Nephron progenitor cell (in vitro differentiated cells): ENCODE measurements at regions not wholly inside any gene's neighbourhood (a gene's known extent, or its start where the extent isn't known, plus 50 kb on each side); places are given as distances from the start of the nearest gene placed in this dataset.
"Not testable (repeated sequence)": the region's sequence is repeated elsewhere in the genome, so short reads cannot be mapped to it uniquely, and the experiment has no call there.

Experiments
- DNase-seq: peaks from one replicate; pipeline ENCODE4 v3.0.0; 2021
- H3K27ac Mint-ChIP-seq: 2 replicates; pipeline ENCODE4 v1.8.0; 2021; ENCODE audit warnings: mild to moderate bottlenecking, moderate library complexity, mixed read lengths
- H3K27me3 Mint-ChIP-seq: 2 replicates; pipeline ENCODE4 v1.8.0; 2021; ENCODE audit warnings: mild to moderate bottlenecking, low read depth, mixed read lengths; ENCODE audit not compliant: poor library complexity
- H3K36me3 Mint-ChIP-seq: 2 replicates; pipeline ENCODE4 v1.8.0; 2021; ENCODE audit warnings: low read depth, mixed read lengths
- H3K4me1 Mint-ChIP-seq: 2 replicates; pipeline ENCODE4 v1.8.0; 2021; ENCODE audit warnings: mixed read lengths
- H3K4me3 Mint-ChIP-seq: 2 replicates; pipeline ENCODE4 v1.8.0; 2021; ENCODE audit warnings: mild to moderate bottlenecking, moderate library complexity, mixed read lengths
- H3K9me3 Mint-ChIP-seq: 2 replicates; pipeline ENCODE4 v1.8.0; 2021; ENCODE audit warnings: mild to moderate bottlenecking, moderate library complexity, mixed read lengths
- TF ChIP-seq, protein P1 (sequence below): fragments of 200-600 bp; sonication (generic); IDR thresholded peaks from 2 replicates; pipeline ENCODE4 v1.5.0; 2021; ENCODE audit warnings: antibody characterized with exemption

- Mint-ChIP-seq H3K4me3 (no peak overlapping the region), H3K27ac (no peak overlapping the region), H3K9me3 (peaks cover 4% of the 10 kb centered on the region), H3K36me3 (no peaks in the 10 kb centered on the region), H3K27me3 (peaks cover 4% of the 10 kb centered on the region), H3K4me1 (peaks cover 22% of the 10 kb centered on the region)
- no peak for DNase-seq
- TF ChIP-seq, protein P1, sequence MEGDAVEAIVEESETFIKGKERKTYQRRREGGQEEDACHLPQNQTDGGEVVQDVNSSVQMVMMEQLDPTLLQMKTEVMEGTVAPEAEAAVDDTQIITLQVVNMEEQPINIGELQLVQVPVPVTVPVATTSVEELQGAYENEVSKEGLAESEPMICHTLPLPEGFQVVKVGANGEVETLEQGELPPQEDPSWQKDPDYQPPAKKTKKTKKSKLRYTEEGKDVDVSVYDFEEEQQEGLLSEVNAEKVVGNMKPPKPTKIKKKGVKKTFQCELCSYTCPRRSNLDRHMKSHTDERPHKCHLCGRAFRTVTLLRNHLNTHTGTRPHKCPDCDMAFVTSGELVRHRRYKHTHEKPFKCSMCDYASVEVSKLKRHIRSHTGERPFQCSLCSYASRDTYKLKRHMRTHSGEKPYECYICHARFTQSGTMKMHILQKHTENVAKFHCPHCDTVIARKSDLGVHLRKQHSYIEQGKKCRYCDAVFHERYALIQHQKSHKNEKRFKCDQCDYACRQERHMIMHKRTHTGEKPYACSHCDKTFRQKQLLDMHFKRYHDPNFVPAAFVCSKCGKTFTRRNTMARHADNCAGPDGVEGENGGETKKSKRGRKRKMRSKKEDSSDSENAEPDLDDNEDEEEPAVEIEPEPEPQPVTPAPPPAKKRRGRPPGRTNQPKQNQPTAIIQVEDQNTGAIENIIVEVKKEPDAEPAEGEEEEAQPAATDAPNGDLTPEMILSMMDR = no peak
Measured at GRCh38 chr1:96587222-96587621, 134.4 kb upstream of the PTBP2 start.

GRCh38 chr1:96588416-96588995 lies 133.1 kb upstream of the PTBP2 start:
- no peak for DNase-seq
- peaks cover 16% of the 10 kb centered on the region for H3K4me1 Mint-ChIP-seq
- peaks cover 4% of the 10 kb centered on the region for H3K27me3 Mint-ChIP-seq
- no peak overlapping the region for H3K27ac Mint-ChIP-seq
- H3K36me3 Mint-ChIP-seq = peaks cover 11% of the 10 kb centered on the region
- peaks cover 14% of the 10 kb centered on the region for H3K9me3 Mint-ChIP-seq
- TF ChIP-seq, protein P1 = no peak
- H3K4me3 Mint-ChIP-seq = no peak overlapping the region

DNA sequence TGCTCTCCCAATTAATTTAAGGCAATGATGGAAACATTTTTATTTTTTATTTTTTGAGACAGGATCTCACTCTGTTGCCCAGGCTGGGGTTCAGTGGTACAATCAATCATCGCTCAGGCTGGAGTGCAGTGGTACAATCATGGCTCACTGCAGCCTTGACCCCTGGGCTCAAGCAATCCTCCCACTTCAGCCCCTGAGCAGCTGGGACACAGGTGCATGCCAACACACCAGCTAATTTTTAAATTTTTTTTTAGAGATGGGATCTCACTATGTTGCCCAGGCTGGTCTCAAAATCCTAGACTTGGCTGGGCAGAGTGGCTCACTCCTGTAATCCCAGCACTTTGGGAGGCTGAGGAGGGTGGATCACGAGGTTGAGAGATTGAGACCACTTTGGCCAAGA lies 126.1 kb upstream of the PTBP2 start:
- H3K27me3 Mint-ChIP-seq, H3K4me3 Mint-ChIP-seq, DNase-seq, H3K27ac Mint-ChIP-seq: not testable (repeated sequence)
- H3K4me1 Mint-ChIP-seq = peaks cover 48% of the 10 kb centered on the region
- peaks cover 15% of the 10 kb centered on the region for H3K36me3 Mint-ChIP-seq
- peaks cover 28% of the 10 kb centered on the region for H3K9me3 Mint-ChIP-seq

DNA sequence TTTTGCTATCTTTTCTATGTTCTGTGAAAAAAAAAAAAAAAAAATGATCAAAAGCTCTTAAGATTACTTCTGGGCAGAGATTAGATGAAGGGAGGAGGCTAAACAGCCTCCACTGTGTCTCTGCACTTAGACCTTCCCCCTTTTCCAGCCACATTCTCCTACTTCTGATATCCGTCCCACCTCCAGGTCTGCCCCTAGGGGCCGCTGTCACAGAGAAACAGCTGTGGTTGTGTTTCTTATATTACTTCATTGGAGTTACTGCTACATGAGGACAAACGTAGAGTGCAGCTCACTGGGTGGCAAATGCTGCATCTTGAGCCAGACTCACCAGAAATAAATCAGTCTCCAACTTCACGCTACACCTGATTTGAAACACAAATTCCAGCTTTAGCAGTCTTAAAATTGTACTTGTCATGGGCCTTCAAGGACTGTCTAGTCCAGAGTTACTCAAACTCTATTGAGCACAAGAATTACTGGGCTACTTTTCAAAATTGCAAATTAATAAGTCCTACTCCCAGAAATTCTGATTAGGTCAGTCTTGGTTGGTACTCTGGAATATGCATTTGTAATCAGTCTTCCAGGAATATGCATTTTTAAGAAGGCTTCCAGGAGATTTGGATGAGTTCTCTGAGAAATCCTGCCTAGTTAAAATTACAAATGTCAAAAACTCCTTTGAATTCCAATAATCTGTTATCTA lies 125.2 kb upstream of the PTBP2 start:
- Mint-ChIP-seq H3K27me3 (no peaks in the 10 kb centered on the region), H3K27ac (no peak overlapping the region), H3K4me3 (no peak overlapping the region), H3K4me1 (peaks cover 48% of the 10 kb centered on the region), H3K36me3 (peaks cover 15% of the 10 kb centered on the region), H3K9me3 (peaks cover 24% of the 10 kb centered on the region)
- TF ChIP-seq, protein P1 = peak; percentile 33
- peak; percentile 26 for DNase-seq

GRCh38 chr1:96597218-96597617 lies 124.4 kb upstream of the PTBP2 start:
- Mint-ChIP-seq H3K4me3 (no peak overlapping the region), H3K36me3 (peaks cover 15% of the 10 kb centered on the region), H3K9me3 (peaks cover 24% of the 10 kb centered on the region), H3K27ac (peak overlapping the region; percentile 98), H3K4me1 (peaks cover 48% of the 10 kb centered on the region), H3K27me3 (no peaks in the 10 kb centered on the region)
- TF ChIP-seq, protein P1 = no peak
- no peak for DNase-seq

GRCh38 chr1:96598416-96599168 lies 123.0 kb upstream of the PTBP2 start:
- no peak for DNase-seq
- Mint-ChIP-seq H3K4me1 (peaks cover 46% of the 10 kb centered on the region), H3K4me3 (peak overlapping the region; percentile 57), H3K36me3 (peaks cover 10% of the 10 kb centered on the region), H3K27ac (peak overlapping the region; percentile 98), H3K27me3 (no peaks in the 10 kb centered on the region), H3K9me3 (peaks cover 21% of the 10 kb centered on the region)
- TF ChIP-seq, protein P1 = no peak

GRCh38 chr1:96604620-96605019 lies 117.0 kb upstream of the PTBP2 start:
- H3K4me1 Mint-ChIP-seq, H3K4me3 Mint-ChIP-seq, H3K27ac Mint-ChIP-seq, H3K36me3 Mint-ChIP-seq, H3K27me3 Mint-ChIP-seq, DNase-seq: not testable (repeated sequence)
- H3K9me3 Mint-ChIP-seq = peaks cover 17% of the 10 kb centered on the region

DNA sequence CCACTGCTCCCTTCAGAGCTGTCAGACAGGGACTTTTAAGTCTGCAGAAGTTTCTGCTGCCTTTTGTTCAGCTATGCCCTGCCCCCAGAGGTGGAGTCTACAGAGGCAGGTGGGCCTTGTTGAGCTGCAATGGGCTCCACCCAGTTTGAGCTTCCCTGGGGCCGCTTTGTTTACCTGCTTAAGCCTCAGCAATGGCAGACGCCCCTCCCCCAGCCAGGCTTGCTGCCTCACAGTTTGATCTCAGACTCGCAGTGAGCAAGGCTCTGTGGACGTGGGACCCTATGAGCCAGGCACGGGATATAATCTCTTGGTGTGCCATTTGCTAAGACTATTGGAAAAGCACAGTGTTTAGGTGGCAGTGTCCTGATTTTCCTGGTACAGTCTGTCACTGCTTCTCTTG lies 104.2 kb upstream of the PTBP2 start:
- H3K9me3 Mint-ChIP-seq = peaks cover 34% of the 10 kb centered on the region
- not testable (repeated sequence) for H3K27me3 Mint-ChIP-seq, DNase-seq, H3K36me3 Mint-ChIP-seq, H3K4me3 Mint-ChIP-seq, H3K27ac Mint-ChIP-seq
- peaks cover 12% of the 10 kb centered on the region for H3K4me1 Mint-ChIP-seq
